ENCODE measurements at regions not wholly inside any gene's neighbourhood (a gene's known extent, or its start where the extent isn't known, plus 50 kb on each side); places are given as distances from the start of the nearest gene placed in this dataset.

DNA sequence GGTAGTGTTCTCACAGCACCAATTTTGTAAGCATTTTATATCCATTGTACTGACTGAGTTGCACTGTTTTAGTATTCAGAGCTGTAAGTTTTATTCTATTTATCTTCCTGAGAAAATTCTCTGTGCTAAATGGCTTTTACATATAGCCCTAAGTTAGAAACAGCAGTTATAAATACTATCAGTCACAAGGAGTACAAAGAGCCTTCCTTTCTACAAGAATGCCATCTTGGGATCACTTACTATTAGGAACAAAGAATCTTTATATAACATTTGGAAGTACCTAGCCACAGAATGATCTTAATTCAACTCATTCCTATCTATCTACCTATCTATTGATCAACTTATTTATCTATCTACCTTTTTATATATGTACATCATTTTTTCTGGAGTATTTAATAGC is 423.9 kb upstream of the RGS18 start:
- TF ChIP-seq, protein P1, sequence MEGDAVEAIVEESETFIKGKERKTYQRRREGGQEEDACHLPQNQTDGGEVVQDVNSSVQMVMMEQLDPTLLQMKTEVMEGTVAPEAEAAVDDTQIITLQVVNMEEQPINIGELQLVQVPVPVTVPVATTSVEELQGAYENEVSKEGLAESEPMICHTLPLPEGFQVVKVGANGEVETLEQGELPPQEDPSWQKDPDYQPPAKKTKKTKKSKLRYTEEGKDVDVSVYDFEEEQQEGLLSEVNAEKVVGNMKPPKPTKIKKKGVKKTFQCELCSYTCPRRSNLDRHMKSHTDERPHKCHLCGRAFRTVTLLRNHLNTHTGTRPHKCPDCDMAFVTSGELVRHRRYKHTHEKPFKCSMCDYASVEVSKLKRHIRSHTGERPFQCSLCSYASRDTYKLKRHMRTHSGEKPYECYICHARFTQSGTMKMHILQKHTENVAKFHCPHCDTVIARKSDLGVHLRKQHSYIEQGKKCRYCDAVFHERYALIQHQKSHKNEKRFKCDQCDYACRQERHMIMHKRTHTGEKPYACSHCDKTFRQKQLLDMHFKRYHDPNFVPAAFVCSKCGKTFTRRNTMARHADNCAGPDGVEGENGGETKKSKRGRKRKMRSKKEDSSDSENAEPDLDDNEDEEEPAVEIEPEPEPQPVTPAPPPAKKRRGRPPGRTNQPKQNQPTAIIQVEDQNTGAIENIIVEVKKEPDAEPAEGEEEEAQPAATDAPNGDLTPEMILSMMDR (conservative IDR thresholded peaks at IDR 0.05 in 1 of 2, IDR thresholded peaks at IDR 0.05 in 1 of 2; ENCODE audit: extremely low read depth in 1 of 2, insufficient read depth in 1 of 2, low read depth in 1 of 2, low read length in 2 of 2) = no peak
- no peak for TF ChIP-seq EZH2 (IDR thresholded peaks at IDR 0.05; ENCODE audit: borderline replicate concordance, low read length)

Measured in mammary epithelial cell (primary cell).